Glutamatergic neuron (in vitro differentiated cells): ENCODE measurements at regions not wholly inside any gene's neighbourhood (a gene's known extent, or its start where the extent isn't known, plus 50 kb on each side); places are given as distances from the start of the nearest gene placed in this dataset.
A peak's percentile ranks its signal among the peaks of the same experiment; 100 is the strongest.

Experiments
- DNase-seq: peaks from one replicate; pipeline ENCODE4 v3.0.0; 2022
- H3K27ac Mint-ChIP-seq: one replicate; pipeline ENCODE4 v1.8.0; 2020; ENCODE audit warnings: mild to moderate bottlenecking, mixed read lengths, inconsistent platforms; ENCODE audit not compliant: unreplicated experiment
- H3K27me3 Mint-ChIP-seq: one replicate; pipeline ENCODE4 v1.8.0; 2020; ENCODE audit warnings: mild to moderate bottlenecking, moderate library complexity, mixed read lengths, inconsistent platforms; ENCODE audit not compliant: unreplicated experiment
- H3K36me3 Mint-ChIP-seq: one replicate; pipeline ENCODE4 v1.8.0; 2020; ENCODE audit warnings: mild to moderate bottlenecking, mixed read lengths, inconsistent platforms; ENCODE audit not compliant: unreplicated experiment
- H3K4me1 Mint-ChIP-seq: one replicate; pipeline ENCODE4 v1.8.0; 2020; ENCODE audit warnings: mild to moderate bottlenecking, low read depth, mixed read lengths, inconsistent platforms; ENCODE audit not compliant: unreplicated experiment
- H3K4me3 Mint-ChIP-seq: one replicate; pipeline ENCODE4 v1.8.0; 2020; ENCODE audit warnings: mild to moderate bottlenecking, mixed read lengths, inconsistent platforms; ENCODE audit not compliant: unreplicated experiment
- H3K9me3 Mint-ChIP-seq: one replicate; pipeline ENCODE4 v1.8.0; 2020; ENCODE audit warnings: mild to moderate bottlenecking, moderate library complexity, mixed read lengths, inconsistent platforms; ENCODE audit not compliant: unreplicated experiment
- TF ChIP-seq, protein P1 (sequence below): fragments of 200-600 bp; sonication (generic); IDR thresholded peaks from one replicate; pipeline ENCODE4 v1.5.0; 2021; ENCODE audit not compliant: partially characterized antibody, unreplicated experiment

DNA sequence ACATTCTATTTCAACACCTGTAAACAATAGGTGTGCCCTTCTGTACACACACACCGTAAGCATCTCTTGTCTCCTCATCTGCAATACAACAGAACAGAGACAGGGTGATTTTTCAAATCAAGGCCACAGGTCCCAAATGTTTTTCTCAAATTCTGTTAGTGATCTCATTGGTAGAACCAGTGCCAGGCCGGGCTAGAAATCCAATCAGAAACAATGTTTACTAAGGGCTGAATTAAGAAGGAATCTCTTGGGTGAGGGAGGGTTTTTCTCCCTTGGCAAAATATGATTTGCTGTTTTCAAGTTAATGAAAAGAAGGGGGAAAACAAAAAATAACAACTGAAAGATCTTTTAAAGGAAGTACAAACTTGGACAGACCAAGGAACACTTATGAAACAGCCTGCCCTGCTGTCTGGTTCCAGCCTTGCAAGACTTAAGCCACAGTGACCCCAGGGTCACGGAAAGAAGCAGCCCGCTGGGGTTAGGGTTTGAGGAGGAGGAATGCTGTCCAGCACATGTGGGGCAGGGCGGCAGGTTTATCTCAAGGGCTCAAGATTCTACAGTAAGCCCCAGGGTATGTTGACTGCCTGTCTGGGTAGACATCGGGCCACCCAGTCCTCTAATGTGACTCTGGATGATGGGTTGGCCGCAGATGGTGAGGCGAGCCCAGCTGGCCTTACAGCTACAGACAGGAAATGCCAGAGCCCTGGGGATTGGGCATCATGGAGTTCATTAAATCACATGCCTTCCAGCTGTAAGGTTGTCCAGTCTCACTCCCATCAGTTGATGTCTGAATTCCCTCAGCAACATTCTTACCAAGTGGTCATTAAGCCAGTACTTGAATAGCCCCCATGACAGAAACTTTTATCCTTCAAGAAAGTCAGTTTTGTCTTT, 73.3 kb upstream of the SLC44A3 start:
- Mint-ChIP-seq H3K4me3 (no peak overlapping the region), H3K9me3 (peaks cover 7% of the 10 kb centered on the region), H3K4me1 (peaks cover 50% of the 10 kb centered on the region), H3K27ac (no peak overlapping the region), H3K36me3 (peaks cover 5% of the 10 kb centered on the region), H3K27me3 (no peaks in the 10 kb centered on the region)
- TF ChIP-seq, protein P1, sequence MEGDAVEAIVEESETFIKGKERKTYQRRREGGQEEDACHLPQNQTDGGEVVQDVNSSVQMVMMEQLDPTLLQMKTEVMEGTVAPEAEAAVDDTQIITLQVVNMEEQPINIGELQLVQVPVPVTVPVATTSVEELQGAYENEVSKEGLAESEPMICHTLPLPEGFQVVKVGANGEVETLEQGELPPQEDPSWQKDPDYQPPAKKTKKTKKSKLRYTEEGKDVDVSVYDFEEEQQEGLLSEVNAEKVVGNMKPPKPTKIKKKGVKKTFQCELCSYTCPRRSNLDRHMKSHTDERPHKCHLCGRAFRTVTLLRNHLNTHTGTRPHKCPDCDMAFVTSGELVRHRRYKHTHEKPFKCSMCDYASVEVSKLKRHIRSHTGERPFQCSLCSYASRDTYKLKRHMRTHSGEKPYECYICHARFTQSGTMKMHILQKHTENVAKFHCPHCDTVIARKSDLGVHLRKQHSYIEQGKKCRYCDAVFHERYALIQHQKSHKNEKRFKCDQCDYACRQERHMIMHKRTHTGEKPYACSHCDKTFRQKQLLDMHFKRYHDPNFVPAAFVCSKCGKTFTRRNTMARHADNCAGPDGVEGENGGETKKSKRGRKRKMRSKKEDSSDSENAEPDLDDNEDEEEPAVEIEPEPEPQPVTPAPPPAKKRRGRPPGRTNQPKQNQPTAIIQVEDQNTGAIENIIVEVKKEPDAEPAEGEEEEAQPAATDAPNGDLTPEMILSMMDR: no peak
- DNase-seq: peak; percentile 64

DNA sequence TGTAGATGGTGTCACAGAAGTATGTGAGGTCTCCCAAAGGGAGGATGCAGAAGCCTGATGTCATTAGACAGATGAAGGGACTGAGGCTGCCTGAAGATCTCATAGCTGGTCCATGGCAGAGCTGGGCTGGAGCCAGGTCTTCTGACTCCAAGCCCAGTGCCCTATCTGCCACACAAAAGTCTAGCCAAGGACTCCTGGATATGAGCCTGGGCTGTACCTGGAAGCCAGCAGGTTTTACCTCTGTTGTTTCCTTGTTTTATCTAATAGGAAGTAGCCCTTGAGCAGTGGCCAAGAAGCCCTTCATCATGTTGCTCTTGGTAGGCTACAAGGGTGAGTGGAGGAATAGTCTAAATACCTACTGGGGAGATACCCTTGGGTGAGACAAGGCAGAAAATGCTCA, 74.4 kb upstream of the SLC44A3 start:
- TF ChIP-seq, protein P1: no peak
- peaks cover 5% of the 10 kb centered on the region for H3K36me3 Mint-ChIP-seq
- H3K4me3 Mint-ChIP-seq: no peak overlapping the region
- H3K27ac Mint-ChIP-seq: no peak overlapping the region
- H3K9me3 Mint-ChIP-seq: peaks cover 8% of the 10 kb centered on the region
- peaks cover 4% of the 10 kb centered on the region for H3K27me3 Mint-ChIP-seq
- H3K4me1 Mint-ChIP-seq: peaks cover 50% of the 10 kb centered on the region
- DNase-seq: no peak

DNA sequence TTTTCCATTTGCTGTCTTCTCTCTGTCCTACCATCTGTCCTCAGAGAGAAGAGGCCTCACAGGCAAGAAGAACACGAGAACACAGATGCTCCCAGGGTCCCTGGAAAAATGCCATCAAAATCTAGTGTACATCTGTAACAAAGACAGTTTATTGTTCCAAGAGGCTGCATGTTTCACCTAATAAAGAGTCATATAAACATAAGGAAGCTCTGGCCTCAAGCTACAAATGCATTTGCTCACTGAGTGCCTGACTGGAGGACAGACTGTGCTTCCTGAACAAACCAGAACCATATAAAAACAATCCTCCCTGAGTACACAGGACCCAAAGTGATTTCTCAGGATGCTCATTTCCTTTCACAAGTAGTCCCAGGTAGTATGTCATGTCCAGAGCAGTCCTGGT, 76.3 kb upstream of the SLC44A3 start:
- H3K4me3 Mint-ChIP-seq: no peak overlapping the region
- H3K36me3 Mint-ChIP-seq: peaks cover 5% of the 10 kb centered on the region
- peaks cover 50% of the 10 kb centered on the region for H3K4me1 Mint-ChIP-seq
- TF ChIP-seq, protein P1: no peak
- H3K27ac Mint-ChIP-seq: peak overlapping the region; percentile 80
- no peak for DNase-seq
- H3K27me3 Mint-ChIP-seq: peaks cover 4% of the 10 kb centered on the region
- H3K9me3 Mint-ChIP-seq: peaks cover 8% of the 10 kb centered on the region

DNA sequence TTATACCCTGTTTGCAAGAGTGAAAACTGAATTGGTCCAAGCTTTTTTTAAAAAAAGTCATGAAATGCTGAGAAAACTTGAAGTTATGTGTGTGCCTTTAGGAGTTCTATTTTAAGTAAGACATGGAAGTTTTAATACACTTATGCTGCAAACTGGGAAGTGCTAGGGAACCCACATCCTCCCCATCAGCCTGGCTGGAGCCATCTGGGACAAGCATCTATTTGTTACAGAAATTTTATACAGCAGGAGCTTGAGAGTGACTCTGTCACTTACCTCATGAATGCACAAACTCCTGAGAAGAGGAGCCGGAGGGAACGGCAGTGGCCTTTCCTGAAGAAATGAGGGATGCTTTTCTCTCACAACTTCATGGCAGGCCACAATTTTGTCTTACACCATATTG, 78.2 kb upstream of the SLC44A3 start:
- TF ChIP-seq, protein P1: no peak
- Mint-ChIP-seq H3K27ac (no peak overlapping the region), H3K4me1 (peaks cover 40% of the 10 kb centered on the region), H3K4me3 (no peak overlapping the region), H3K9me3 (peaks cover 9% of the 10 kb centered on the region), H3K36me3 (peaks cover 5% of the 10 kb centered on the region), H3K27me3 (peaks cover 4% of the 10 kb centered on the region)
- DNase-seq: no peak

DNA sequence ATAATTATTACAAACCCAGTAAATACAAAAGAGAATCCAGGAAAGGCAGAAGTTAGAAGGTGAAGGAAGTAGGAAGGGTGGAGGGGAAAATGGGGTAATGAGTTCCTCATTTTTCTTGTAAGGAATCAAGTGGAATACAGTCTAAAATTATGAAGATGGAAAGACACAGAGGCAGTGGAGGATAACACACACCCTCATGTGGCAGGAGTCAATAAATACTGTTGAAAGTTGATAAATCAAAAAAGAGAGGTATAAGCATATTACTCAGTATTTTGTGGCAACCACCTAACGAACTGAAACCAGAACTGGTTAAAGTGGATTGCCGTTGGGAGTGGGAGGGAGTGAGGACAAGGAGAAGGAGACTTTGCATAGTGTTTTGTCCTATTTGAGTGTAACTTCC, 78.6 kb upstream of the SLC44A3 start:
- H3K4me1 Mint-ChIP-seq: peaks cover 35% of the 10 kb centered on the region
- peaks cover 5% of the 10 kb centered on the region for H3K36me3 Mint-ChIP-seq
- no peak overlapping the region for H3K4me3 Mint-ChIP-seq
- DNase-seq: no peak
- peaks cover 9% of the 10 kb centered on the region for H3K9me3 Mint-ChIP-seq
- H3K27me3 Mint-ChIP-seq: peaks cover 4% of the 10 kb centered on the region
- no peak overlapping the region for H3K27ac Mint-ChIP-seq
- TF ChIP-seq, protein P1: no peak
